Activated CD4-positive, alpha-beta T cell treated with anti-CD3 and anti-CD28 coated beads, Interleukin-2, amount 10 ng/mL, durations not matched to agents 7 days and 5 days (primary cell): ENCODE measurements at regions not wholly inside any gene's neighbourhood (a gene's known extent, or its start where the extent isn't known, plus 50 kb on each side); places are given as distances from the start of the nearest gene placed in this dataset.
"Not testable (repeated sequence)": the region's sequence is repeated elsewhere in the genome, so short reads cannot be mapped to it uniquely, and the experiment has no call there.

Experiments
- CTCF ChIA-PET: fragments of 350-600 bp; sonication (Branson Sonifier 250); formaldehyde crosslinking; loops from one replicate; lab custom pipeline; 2021; ENCODE audit warnings: antibody characterized with exemption; lab: Charles Lee
- POLR2A ChIA-PET: fragments of 350-600 bp; sonication (Branson Sonifier 250); formaldehyde crosslinking; loops from one replicate; lab custom pipeline; 2021; ENCODE audit warnings: antibody characterized with exemption; lab: Charles Lee
- DNase-seq: peaks from one replicate; pipeline ENCODE4 v3.0.0-alpha.2; 2020
- H3K27ac Mint-ChIP-seq: one replicate; pipeline ENCODE4 v1.8.0; 2021; ENCODE audit warnings: mild to moderate bottlenecking, moderate library complexity, mixed read lengths
- H3K27me3 Mint-ChIP-seq: one replicate; pipeline ENCODE4 v1.8.0; 2021; ENCODE audit warnings: mixed read lengths
- H3K36me3 Mint-ChIP-seq: one replicate; pipeline ENCODE4 v1.8.0; 2021; ENCODE audit warnings: low read depth, mixed read lengths
- H3K4me1 Mint-ChIP-seq: one replicate; pipeline ENCODE4 v1.8.0; 2021; ENCODE audit warnings: mixed read lengths
- H3K4me3 Mint-ChIP-seq: one replicate; pipeline ENCODE4 v1.8.0; 2021; ENCODE audit warnings: mild to moderate bottlenecking, moderate library complexity, mixed read lengths
- H3K9me3 Mint-ChIP-seq: one replicate; pipeline ENCODE4 v1.8.0; 2021; ENCODE audit warnings: mixed read lengths

DNA sequence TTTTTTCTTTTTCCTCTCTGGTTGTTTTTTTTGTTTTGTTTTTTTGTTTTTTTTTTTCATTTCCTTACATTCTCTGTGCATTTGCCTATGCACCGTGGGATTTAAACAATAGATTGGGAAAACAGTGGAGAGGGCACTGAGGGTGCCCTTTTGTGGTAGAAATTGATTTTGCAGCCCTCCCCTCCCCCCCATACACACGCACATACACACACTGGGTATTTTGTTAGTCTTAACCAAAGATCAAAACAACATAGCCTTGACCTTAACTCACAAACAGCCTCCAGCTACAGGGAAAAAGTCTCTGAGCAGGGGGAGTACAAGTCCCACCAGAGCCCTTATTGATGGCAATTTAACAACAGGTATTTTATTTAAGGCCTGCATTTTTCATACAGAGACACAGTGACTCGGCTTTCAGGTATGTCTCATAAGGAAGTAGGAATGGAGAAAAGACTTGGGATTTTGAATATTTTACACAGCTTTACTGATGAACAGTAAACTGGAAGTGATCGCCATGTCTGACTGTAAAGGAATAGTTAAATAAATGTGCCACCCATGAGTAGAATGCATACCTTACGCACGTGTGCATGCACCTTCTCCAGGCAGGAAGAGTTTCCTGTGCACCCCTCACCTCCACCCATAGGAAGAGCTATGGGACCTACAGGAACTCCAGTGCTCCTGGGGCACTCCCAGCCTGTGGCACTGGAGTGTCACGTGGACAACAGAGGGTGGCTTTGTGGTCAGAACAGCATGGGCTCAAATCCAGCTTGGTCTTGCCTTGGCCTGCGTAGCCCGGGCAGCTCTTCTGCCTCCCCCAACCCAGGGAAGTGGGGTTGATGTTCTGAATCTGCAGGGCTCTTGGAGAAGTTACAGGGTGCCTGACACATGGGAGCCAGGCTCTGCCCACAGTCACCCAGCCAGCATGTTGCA lies 266.4 kb downstream of the ANAPC1 start:
- Mint-ChIP-seq H3K9me3 (no peaks in the 10 kb centered on the region), H3K27me3 (peaks cover 3% of the 10 kb centered on the region), H3K4me1 (peaks cover 4% of the 10 kb centered on the region), H3K27ac (no peak overlapping the region), H3K4me3 (no peak overlapping the region), H3K36me3 (no peaks in the 10 kb centered on the region)
- DNase-seq = no peak
- CTCF ChIA-PET = interaction anchor here (1.5 to 2.0 kb wide), 2 partner anchors 15 to 937 kb away, joined by 4 to 5 read pairs; no protein-coding TSS in a partner anchor
- POLR2A ChIA-PET = no interaction called here

DNA sequence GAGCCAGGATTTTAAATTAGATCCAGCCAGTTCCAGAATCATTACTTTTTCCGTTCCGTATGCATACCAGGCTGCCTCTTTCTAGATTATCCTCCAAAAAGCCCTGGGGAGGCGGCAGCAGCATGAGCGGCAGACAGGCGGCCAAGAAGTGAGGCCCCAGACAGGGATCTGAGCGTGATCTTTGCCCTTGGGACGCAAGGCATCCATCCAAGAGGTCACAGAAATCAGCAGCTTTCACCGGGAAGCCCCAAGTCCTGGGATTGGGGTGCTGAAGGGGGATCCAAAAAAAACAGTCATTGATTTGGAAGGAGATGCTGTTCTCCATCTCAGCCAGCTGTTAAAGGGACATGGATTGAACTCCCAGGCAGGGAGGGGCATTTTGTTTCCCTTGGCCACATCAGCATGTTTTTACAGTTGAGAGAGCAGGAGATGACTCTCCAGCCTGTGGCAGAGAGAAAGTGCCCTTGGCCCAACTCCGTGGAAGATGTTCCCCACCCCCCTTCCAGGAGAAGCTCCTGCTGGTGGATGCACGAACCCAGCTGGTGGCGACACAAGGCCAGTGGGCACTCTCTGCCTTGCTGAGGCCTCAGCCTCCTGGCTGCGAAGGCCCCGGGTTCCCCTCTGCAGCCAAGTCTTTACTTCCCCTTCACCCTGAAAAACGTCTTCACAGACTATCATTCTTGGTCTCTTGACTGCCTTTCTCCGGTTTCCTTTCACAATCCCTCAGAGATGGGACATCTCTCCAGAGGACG lies 265.6 kb downstream of the ANAPC1 start:
- peaks cover 3% of the 10 kb centered on the region for H3K27me3 Mint-ChIP-seq
- H3K9me3 Mint-ChIP-seq = no peaks in the 10 kb centered on the region
- ChIA-PET CTCF (interaction anchor here (1.5 to 2.0 kb wide), 2 partner anchors 14 to 938 kb away, joined by 4 to 5 read pairs; no protein-coding TSS in a partner anchor), POLR2A (no interaction called here)
- H3K4me1 Mint-ChIP-seq = peaks cover 5% of the 10 kb centered on the region
- H3K27ac Mint-ChIP-seq = no peak overlapping the region
- no peak overlapping the region for H3K4me3 Mint-ChIP-seq
- no peak for DNase-seq
- peaks cover under 1% of the 10 kb centered on the region for H3K36me3 Mint-ChIP-seq

DNA sequence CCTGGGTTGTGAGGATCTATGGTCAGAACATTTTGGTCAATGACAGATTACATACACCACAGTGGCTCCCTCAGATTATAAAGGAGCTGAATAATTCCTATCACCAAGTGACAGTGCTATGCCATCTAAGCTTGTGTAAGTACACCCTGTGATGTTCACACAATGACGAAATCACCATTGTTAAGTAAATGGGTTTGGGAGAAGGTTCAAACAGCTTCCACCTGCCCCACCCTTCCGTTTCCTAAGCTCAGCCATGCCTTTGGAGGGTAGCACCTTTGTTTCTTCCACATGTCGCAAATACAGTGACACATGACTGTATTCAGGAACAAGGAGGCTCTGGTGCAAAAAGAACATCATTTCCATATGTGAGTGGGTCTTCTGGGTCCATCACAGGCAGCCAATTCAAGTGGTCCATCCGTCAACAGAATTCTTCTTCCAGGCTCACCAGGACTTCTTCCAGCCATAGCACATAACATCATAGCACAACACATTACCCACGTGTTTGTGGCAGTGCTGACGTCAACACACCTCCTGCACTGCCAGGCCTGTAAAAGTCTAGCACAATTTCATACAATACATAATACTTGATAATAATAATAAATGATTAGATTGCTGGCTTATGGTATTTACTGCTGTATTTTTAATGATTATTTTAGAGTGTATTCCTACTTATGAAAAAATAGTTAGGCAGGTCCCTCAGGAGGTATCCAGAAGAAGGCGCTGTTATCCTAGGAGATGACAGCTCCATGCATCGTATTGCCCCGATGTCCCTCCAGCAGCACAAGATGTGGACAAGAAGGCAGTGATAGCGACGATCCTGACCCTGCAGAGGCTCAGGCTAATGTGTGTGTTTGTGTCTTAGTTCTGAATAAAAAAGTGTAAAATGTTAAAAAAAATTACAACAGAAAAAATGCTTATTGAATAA lies 264.8 kb downstream of the ANAPC1 start:
- DNase-seq = no peak
- ChIA-PET CTCF (interaction anchor here (1.0 to 2.0 kb wide), 3 partner anchors 11 to 939 kb away, joined by 3 to 5 read pairs (median 4); no protein-coding TSS in a partner anchor), POLR2A (no interaction called here)
- Mint-ChIP-seq H3K4me1 (peaks cover 8% of the 10 kb centered on the region), H3K4me3 (no peak overlapping the region), H3K9me3 (no peaks in the 10 kb centered on the region), H3K27ac (no peak overlapping the region), H3K27me3 (peaks cover 3% of the 10 kb centered on the region), H3K36me3 (peaks cover 6% of the 10 kb centered on the region)

DNA sequence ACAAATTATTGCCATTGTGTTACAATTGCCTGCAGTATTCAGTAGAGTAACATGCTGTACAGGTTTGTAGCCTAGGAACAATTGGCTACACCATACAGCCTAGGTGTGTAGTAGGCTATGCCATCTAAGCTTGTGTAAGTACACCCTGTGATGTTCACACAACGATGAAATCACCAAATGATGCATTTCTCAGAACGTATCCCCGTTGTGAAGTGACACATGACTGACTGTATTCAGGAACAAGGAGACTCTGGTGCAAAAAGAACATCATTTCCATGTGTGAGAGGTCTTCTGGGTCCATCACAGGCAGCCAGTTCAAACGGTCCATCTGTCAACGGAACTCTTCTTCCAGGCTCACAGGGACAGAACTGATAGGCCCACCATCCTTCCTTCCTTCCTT lies 263.7 kb downstream of the ANAPC1 start:
- H3K4me1 Mint-ChIP-seq = peaks cover 16% of the 10 kb centered on the region
- no peaks in the 10 kb centered on the region for H3K9me3 Mint-ChIP-seq
- POLR2A ChIA-PET = no interaction called here
- H3K36me3 Mint-ChIP-seq = peaks cover 6% of the 10 kb centered on the region
- no peak overlapping the region for H3K4me3 Mint-ChIP-seq
- DNase-seq = no peak
- H3K27ac Mint-ChIP-seq = no peak overlapping the region
- H3K27me3 Mint-ChIP-seq = peaks cover 3% of the 10 kb centered on the region
- CTCF ChIA-PET = no interaction called here

DNA sequence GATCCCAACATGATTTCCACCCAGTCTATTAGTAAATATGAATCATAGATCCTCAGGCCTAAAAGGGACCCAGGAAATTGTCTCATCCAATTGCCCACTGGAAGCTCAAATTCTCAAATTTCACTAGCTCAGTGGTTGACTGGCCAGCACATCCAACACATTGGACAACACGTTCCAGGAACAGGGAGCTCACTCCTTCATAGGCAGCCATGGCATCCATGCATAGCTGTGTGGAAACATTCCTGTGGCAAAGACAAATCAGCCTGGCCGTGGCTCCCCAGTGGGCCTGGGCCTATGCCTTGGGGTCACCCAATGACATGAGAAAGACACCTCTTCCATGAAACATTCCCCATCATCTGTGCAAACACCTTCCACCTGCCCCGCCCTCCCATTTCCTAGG lies 261.1 kb downstream of the ANAPC1 start:
- no peak overlapping the region for H3K4me3 Mint-ChIP-seq
- peaks cover 19% of the 10 kb centered on the region for H3K36me3 Mint-ChIP-seq
- peaks cover 30% of the 10 kb centered on the region for H3K4me1 Mint-ChIP-seq
- no peak for DNase-seq
- ChIA-PET CTCF (no interaction called here), POLR2A (no interaction called here)
- no peak overlapping the region for H3K27ac Mint-ChIP-seq
- H3K27me3 Mint-ChIP-seq = peaks cover 5% of the 10 kb centered on the region
- H3K9me3 Mint-ChIP-seq = peaks cover 13% of the 10 kb centered on the region

DNA sequence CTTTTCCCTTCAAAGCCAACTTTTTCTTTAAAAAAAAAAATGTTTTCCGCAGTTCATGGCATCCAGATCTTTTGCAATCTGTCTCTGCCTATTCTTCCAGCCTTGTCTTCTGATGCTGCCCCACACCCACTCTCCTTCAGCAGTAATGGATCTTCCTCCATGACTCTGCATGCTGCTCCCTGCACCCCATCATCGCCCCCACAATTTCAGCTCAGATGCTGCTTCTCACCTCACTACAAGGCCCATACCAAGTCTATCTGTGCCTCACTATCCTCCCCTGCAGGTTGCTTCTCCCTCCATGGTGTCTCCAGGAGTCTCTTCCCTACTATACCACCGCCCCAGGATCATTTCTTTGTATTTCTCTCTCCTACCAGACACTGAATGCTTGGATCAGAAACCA lies 260.6 kb downstream of the ANAPC1 start:
- Mint-ChIP-seq H3K9me3 (peaks cover 16% of the 10 kb centered on the region), H3K4me3 (no peak overlapping the region), H3K27ac (no peak overlapping the region), H3K27me3 (peaks cover 8% of the 10 kb centered on the region), H3K36me3 (peaks cover 22% of the 10 kb centered on the region), H3K4me1 (peaks cover 30% of the 10 kb centered on the region)
- ChIA-PET POLR2A (no interaction called here), CTCF (no interaction called here)
- DNase-seq = no peak

DNA sequence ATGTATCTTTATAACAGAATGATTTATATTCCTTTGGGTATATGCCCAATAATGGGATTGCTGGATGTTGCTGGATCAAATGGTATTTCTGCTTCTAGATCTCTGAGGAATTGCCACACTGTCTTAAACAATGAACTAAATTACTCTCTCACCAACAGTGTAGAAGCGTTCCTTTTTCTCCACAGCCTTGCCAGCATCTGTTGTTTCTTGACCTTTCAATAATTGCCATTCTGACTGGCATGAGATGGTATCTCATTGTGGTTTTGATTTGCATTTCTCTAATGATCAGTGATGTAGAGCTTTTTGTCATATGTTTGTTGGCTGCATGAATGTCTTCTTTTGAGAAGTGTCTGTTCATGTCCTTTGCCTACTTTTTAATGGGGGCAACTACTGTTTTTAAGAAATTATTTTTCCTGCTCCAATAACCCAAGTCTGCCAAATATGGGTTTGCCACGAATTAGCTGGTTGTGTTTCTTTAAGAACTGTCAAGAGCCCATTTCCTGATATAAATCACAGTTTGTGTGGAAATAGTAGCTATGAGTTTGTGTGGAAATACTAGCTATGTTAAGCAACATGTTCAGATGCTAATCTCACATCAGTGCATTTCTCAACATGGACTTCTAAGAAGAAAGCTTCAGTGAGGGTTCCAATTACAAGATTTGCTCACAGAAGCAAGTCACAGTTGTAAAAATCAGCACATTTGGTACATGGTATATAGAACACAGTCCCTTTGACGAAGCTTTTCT lies 259.4 kb downstream of the ANAPC1 start:
- Mint-ChIP-seq H3K27me3 (peaks cover 15% of the 10 kb centered on the region), H3K4me1 (peaks cover 26% of the 10 kb centered on the region), H3K9me3 (peaks cover 23% of the 10 kb centered on the region), H3K36me3 (peaks cover 26% of the 10 kb centered on the region), H3K4me3 (no peak overlapping the region), H3K27ac (no peak overlapping the region)
- ChIA-PET POLR2A (no interaction called here), CTCF (interaction anchor here (1.0 to 1.1 kb wide), 2 partner anchors 13 to 74 kb away, joined by 3 to 7 read pairs; no protein-coding TSS in a partner anchor)
- no peak for DNase-seq

DNA sequence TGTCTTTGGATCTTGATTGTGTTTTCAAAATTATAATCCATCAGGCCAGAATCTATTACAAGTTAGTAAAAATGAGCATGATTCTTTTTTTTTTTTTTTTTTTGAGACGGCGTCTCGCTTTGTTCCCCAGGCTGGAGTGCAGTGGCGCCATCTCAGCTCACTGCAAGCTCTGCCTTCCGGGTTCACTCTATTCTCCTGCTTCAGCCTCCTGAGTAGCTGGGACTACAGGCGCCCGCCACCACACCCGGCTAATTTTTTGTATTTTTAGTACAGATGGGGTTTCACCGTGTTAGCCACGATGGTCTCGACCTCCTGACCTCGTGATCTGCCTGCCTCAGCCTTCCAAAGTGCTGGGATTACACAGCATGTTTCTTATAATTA lies 258.8 kb downstream of the ANAPC1 start:
- H3K27me3 Mint-ChIP-seq = peaks cover 15% of the 10 kb centered on the region
- CTCF ChIA-PET = interaction anchor here (1.0 to 1.1 kb wide), 2 partner anchors 12 to 73 kb away, joined by 3 to 7 read pairs; no protein-coding TSS in a partner anchor
- H3K27ac Mint-ChIP-seq, DNase-seq, POLR2A ChIA-PET, H3K4me3 Mint-ChIP-seq: not testable (repeated sequence)
- peaks cover 26% of the 10 kb centered on the region for H3K36me3 Mint-ChIP-seq
- peaks cover 26% of the 10 kb centered on the region for H3K4me1 Mint-ChIP-seq
- H3K9me3 Mint-ChIP-seq = peaks cover 28% of the 10 kb centered on the region

DNA sequence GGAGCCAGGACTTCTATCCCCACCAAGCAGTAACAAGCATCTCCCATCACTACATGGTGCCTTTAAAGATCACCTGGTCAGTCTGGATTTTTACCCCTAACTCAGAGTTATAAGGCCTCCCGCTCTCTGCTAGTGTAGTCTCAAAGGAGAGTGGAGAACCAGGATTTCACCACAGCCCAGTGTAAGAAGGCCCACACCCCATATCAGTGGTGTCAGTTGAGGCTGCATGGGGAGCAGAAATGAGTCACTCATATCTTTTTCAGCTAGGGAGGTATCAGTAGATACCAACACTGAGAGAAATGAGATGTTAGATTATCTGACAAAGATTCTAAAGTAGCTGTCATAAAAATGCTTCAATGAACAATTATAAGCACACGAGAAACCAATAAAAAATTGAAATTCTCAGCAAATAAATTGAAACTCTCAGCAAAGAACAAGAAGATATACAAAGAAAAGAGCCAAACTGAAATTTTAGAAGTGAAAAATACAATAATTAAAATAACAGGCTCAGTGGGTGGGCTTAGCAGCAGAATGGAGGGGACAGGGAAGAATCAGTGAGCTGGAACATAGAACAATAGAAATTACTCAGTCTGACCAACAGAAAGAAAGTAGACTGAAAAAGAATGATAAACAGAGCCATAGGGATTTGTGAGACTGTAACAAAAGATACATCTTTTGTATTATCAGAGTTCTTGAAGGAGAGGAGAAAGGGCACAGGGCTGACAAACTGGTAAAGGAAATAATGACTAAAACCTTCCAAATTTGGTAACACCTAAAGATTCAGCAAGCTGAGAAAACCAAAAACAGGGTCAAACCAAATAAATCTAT lies 257.7 kb downstream of the ANAPC1 start:
- peaks cover 26% of the 10 kb centered on the region for H3K4me1 Mint-ChIP-seq
- CTCF ChIA-PET = no interaction called here
- H3K27ac Mint-ChIP-seq = no peak overlapping the region
- peaks cover 32% of the 10 kb centered on the region for H3K36me3 Mint-ChIP-seq
- peaks cover 34% of the 10 kb centered on the region for H3K9me3 Mint-ChIP-seq
- POLR2A ChIA-PET = no interaction called here
- no peak overlapping the region for H3K4me3 Mint-ChIP-seq
- DNase-seq = no peak
- peaks cover 17% of the 10 kb centered on the region for H3K27me3 Mint-ChIP-seq

DNA sequence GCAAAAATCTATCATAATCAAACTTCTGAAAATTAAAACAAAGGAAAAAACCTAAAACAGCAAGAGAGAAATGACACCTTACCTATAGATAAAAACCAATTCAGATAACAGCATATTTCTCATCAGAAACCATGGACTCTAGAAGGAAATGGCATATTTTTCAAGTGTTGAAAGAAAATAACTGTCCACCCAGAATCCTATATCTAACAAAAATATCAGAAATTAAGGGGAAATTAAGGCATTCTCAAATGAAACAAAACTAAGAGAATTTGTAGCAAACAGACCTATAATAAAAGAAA lies 257.2 kb downstream of the ANAPC1 start:
- peaks cover 27% of the 10 kb centered on the region for H3K4me1 Mint-ChIP-seq
- H3K9me3 Mint-ChIP-seq = peaks cover 34% of the 10 kb centered on the region
- peaks cover 17% of the 10 kb centered on the region for H3K27me3 Mint-ChIP-seq
- no peak overlapping the region for H3K27ac Mint-ChIP-seq
- ChIA-PET CTCF (no interaction called here), POLR2A (no interaction called here)
- no peak for DNase-seq
- H3K4me3 Mint-ChIP-seq = no peak overlapping the region
- peaks cover 32% of the 10 kb centered on the region for H3K36me3 Mint-ChIP-seq

DNA sequence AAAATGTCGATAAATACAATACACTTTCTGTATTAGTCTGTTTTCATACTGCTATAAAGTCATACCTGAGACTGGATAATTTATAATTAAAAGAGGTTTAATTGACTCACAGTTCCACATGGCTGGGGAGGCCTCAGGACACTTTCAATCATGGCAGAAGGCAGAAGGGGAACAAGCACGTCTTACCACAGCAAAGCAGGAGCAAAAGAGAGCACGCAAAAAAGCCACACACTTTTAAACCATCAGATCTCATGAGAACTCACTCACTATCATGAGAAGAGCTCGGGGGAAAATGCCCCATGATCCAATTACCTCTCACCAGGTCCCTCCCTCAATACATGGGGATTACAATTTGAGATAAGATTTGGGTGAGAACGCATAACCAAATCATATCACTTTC lies 256.7 kb downstream of the ANAPC1 start:
- ChIA-PET POLR2A (no interaction called here), CTCF (no interaction called here)
- peaks cover 29% of the 10 kb centered on the region for H3K4me1 Mint-ChIP-seq

More for the DNA sequence above, 256.7 kb downstream of the ANAPC1 start:
- H3K27me3 Mint-ChIP-seq = peaks cover 17% of the 10 kb centered on the region
- DNase-seq = no peak
- H3K36me3 Mint-ChIP-seq = peaks cover 32% of the 10 kb centered on the region
- H3K4me3 Mint-ChIP-seq = no peak overlapping the region
- no peak overlapping the region for H3K27ac Mint-ChIP-seq
- H3K9me3 Mint-ChIP-seq = peaks cover 34% of the 10 kb centered on the region
